H1 (cell line): ENCODE measurements at regions not wholly inside any gene's neighbourhood (a gene's known extent, or its start where the extent isn't known, plus 50 kb on each side); places are given as distances from the start of the nearest gene placed in this dataset.

Experiments used
- CTCF ChIA-PET: fragments of 300-600 bp; sonication (Branson Sonifier 250); formaldehyde crosslinking; loops from one replicate; lab custom pipeline; 2021; ENCODE audit not compliant: partially characterized antibody; lab: Charles Lee
- POLR2A ChIA-PET: fragments of 300-600 bp; sonication (Branson Sonifier 250); formaldehyde crosslinking; loops from one replicate; lab custom pipeline; 2021; ENCODE audit warnings: inconsistent platforms; ENCODE audit not compliant: partially characterized antibody; lab: Charles Lee
- DNase-seq, 2 experiments: peaks; one replicate each; pipeline versions ENCODE4 v3.0.0 to v3.0.0-alpha.2; 2010 to 2022; ENCODE audit warnings: low spot score in 2 of 2, low read depth in 1 of 2, mixed read lengths in 1 of 2
- FAIRE-seq: peaks from 2 replicates; lab custom pipeline; 2011; peaks lifted over from hg19 to GRCh38; lab: Jason Lieb, UNC
- H2AFZ ChIP-seq: 2 replicates; pipeline ENCODE4 v1.8.1; 2012; ENCODE audit warnings: low read length, inconsistent platforms
- H2AK5ac ChIP-seq: 2 replicates; pipeline ENCODE4 v1.6.1; 2013; ENCODE audit warnings: low read depth, low read length
- H2BK120ac ChIP-seq: replicated peaks from 2 replicates; pipeline ENCODE3; 2013; ENCODE audit warnings: low read depth, low read length, inconsistent platforms
- H2BK12ac ChIP-seq: 2 replicates; pipeline ENCODE4 v1.6.1; 2013; ENCODE audit warnings: low read depth, low read length
- H2BK15ac ChIP-seq: 2 replicates; pipeline ENCODE4 v1.6.1; 2013; ENCODE audit warnings: low read length
- H2BK20ac ChIP-seq: 2 replicates; pipeline ENCODE4 v1.6.1; 2013; ENCODE audit warnings: low read length
- H2BK5ac ChIP-seq: 2 replicates; pipeline ENCODE4 v1.6.1; 2013; ENCODE audit warnings: low read depth, low read length
- H3K14ac ChIP-seq: 2 replicates; pipeline ENCODE4 v1.6.1; 2013; ENCODE audit warnings: inconsistent platforms; ENCODE audit not compliant: insufficient read length
- H3K18ac ChIP-seq: 2 replicates; pipeline ENCODE4 v1.6.1; 2013; ENCODE audit warnings: low read length; ENCODE audit errors: extremely low read depth
- H3K23ac ChIP-seq: 2 replicates; pipeline ENCODE4 v1.6.1; 2013; ENCODE audit warnings: inconsistent platforms; ENCODE audit not compliant: insufficient read length
- H3K23me2 ChIP-seq: 2 replicates; pipeline ENCODE4 v1.6.1; 2013; ENCODE audit warnings: low read depth, low read length
- H3K27ac ChIP-seq: 2 replicates; pipeline ENCODE4 v1.6.1; 2011; ENCODE audit warnings: low read depth, low read length, inconsistent platforms
- H3K27me3 ChIP-seq, 4 experiments: replicated peaks in 1 of 4; 1 replicate in 1 of 4; 2 replicates in 3 of 4; pipeline versions ENCODE4 v1.6.1 to v1.8.1; 2011 to 2013; ENCODE audit warnings: low read length in 3 of 4, mild to moderate bottlenecking in 3 of 4, inconsistent platforms in 2 of 4, mixed read lengths in 2 of 4, moderate library complexity in 1 of 4; ENCODE audit not compliant: control insufficient read depth in 3 of 4, insufficient read depth in 3 of 4; ENCODE audit errors: extremely low read depth in 1 of 4
- H3K36me3 ChIP-seq, 4 experiments: 2 replicates each; pipeline versions ENCODE4 v1.6.1 to v1.8.1; 2011 to 2013; ENCODE audit warnings: mild to moderate bottlenecking in 4 of 4, low read length in 3 of 4, moderate library complexity in 2 of 4, control low read depth in 1 of 4, inconsistent platforms in 1 of 4; ENCODE audit not compliant: insufficient read depth in 4 of 4, control insufficient read depth in 2 of 4
- H3K4ac ChIP-seq: replicated peaks from 2 replicates; pipeline ENCODE3; 2013; ENCODE audit warnings: low read length, low read depth, mixed read lengths, inconsistent platforms; ENCODE audit not compliant: insufficient read length
- H3K4me1 ChIP-seq, 4 experiments: replicated peaks in 1 of 4; 1 replicate in 1 of 4; 2 replicates in 3 of 4; pipeline versions ENCODE4 v1.6.1 to v1.8.1; 2011 to 2013; ENCODE audit warnings: low read length in 3 of 4, inconsistent platforms in 2 of 4, mixed read lengths in 1 of 4; ENCODE audit not compliant: insufficient read depth in 4 of 4, control insufficient read depth in 3 of 4
- H3K4me2 ChIP-seq, 2 experiments: 2 replicates each; pipeline versions ENCODE4 v1.6.1 to v1.8.1; 2011 to 2013; ENCODE audit warnings: low read depth in 2 of 2, low read length in 2 of 2, control low read depth in 1 of 2, inconsistent platforms in 1 of 2, mild to moderate bottlenecking in 1 of 2; ENCODE audit not compliant: insufficient read depth in 1 of 2
- H3K4me3 ChIP-seq, 4 experiments: fragments of 200-600, 300-600 bp in 1 of 4; sonication (generic), shearing (Covaris generic), sonication (Bioruptor Twin) in 1 of 4; 2 replicates each; pipeline versions ENCODE4 v1.5.1 to v1.8.1; 2011 to 2016; ENCODE audit warnings: low read length in 4 of 4, low read depth in 3 of 4, control low read depth in 2 of 4, inconsistent platforms in 2 of 4, mild to moderate bottlenecking in 2 of 4, mixed read lengths in 1 of 4, moderate library complexity in 1 of 4; ENCODE audit not compliant: insufficient read depth in 2 of 4; ENCODE audit errors: extremely low read depth in 1 of 4
- H3K56ac ChIP-seq: replicated peaks from 2 replicates; pipeline ENCODE3; 2013; ENCODE audit warnings: low read depth, mild to moderate bottlenecking, mixed read lengths, low read length, inconsistent platforms; ENCODE audit not compliant: insufficient read length
- H3K79me1 ChIP-seq: 2 replicates; pipeline ENCODE4 v1.6.1; 2013; ENCODE audit warnings: low read depth, low read length, control low read depth
- H3K79me2 ChIP-seq, 2 experiments: 2 replicates each; pipeline versions ENCODE4 v1.6.1 to v1.8.1; 2012 to 2013; ENCODE audit warnings: low read length in 2 of 2, mild to moderate bottlenecking in 2 of 2, inconsistent platforms in 1 of 2; ENCODE audit not compliant: insufficient read depth in 2 of 2, control insufficient read depth in 1 of 2
- H3K9ac ChIP-seq, 4 experiments: replicated peaks in 1 of 4; 1 replicate in 1 of 4; 2 replicates in 3 of 4; pipeline versions ENCODE4 v1.6.1 to v1.8.1; 2011 to 2013; ENCODE audit warnings: low read depth in 3 of 4, low read length in 3 of 4, control low read depth in 2 of 4, mild to moderate bottlenecking in 2 of 4, moderate library complexity in 2 of 4, inconsistent platforms in 1 of 4; ENCODE audit errors: extremely low read depth in 1 of 4
- H3K9me3 ChIP-seq, 2 experiments: 2 replicates each; pipeline versions ENCODE4 v1.6.1 to v1.8.1; 2012 to 2013; ENCODE audit warnings: mild to moderate bottlenecking in 2 of 2, moderate library complexity in 2 of 2, control low read depth in 1 of 2, inconsistent platforms in 1 of 2, low read depth in 1 of 2, low read length in 1 of 2, mixed read lengths in 1 of 2; ENCODE audit not compliant: insufficient read depth in 2 of 2
- H4K20me1 ChIP-seq, 2 experiments: replicated peaks in 1 of 2; 2 replicates each; pipeline versions ENCODE3 to v1.8.1; 2011 to 2013; ENCODE audit warnings: inconsistent platforms in 2 of 2, low read length in 2 of 2, mild to moderate bottlenecking in 1 of 2; ENCODE audit not compliant: insufficient read depth in 2 of 2, control insufficient read depth in 1 of 2
- H4K5ac ChIP-seq: 2 replicates; pipeline ENCODE4 v1.6.1; 2013; ENCODE audit warnings: low read length, low read depth, mixed read lengths, inconsistent platforms; ENCODE audit not compliant: insufficient read length
- H4K8ac ChIP-seq: 2 replicates; pipeline ENCODE4 v1.8.0; 2013; ENCODE audit warnings: mild to moderate bottlenecking, moderate library complexity, low read length, inconsistent platforms; ENCODE audit not compliant: insufficient read depth; ENCODE audit errors: extremely low read depth
- H4K91ac ChIP-seq: replicated peaks from 2 replicates; pipeline ENCODE3; 2013; ENCODE audit warnings: low read length, mixed read lengths, inconsistent platforms; ENCODE audit not compliant: insufficient read length
- CREB1 ChIP-seq: IDR thresholded peaks from 2 replicates; pipeline ENCODE4 v1.6.1; 2012; ENCODE audit warnings: inconsistent platforms
- EP300 ChIP-seq, 2 experiments: IDR thresholded peaks; 1 replicate in 1 of 2; 2 replicates in 1 of 2; pipeline ENCODE4 v1.6.1; 2011 to 2012; ENCODE audit warnings: low read depth in 2 of 2, low read length in 2 of 2, mild to moderate bottlenecking in 2 of 2, borderline replicate concordance in 1 of 2, inconsistent platforms in 1 of 2, moderate library complexity in 1 of 2
- GABPA ChIP-seq: IDR thresholded peaks from 2 replicates; pipeline ENCODE4 v1.6.1; 2011; ENCODE audit warnings: mild to moderate bottlenecking, low read length, moderate library complexity, borderline replicate concordance; ENCODE audit not compliant: insufficient read depth
- MAX ChIP-seq: IDR thresholded peaks from 2 replicates; pipeline ENCODE4 v1.6.1; 2012; ENCODE audit warnings: inconsistent platforms
- NANOG ChIP-seq: IDR thresholded peaks from 2 replicates; pipeline ENCODE4 v1.6.1; 2011; ENCODE audit warnings: low read length, low read depth, mild to moderate bottlenecking, inconsistent platforms; ENCODE audit not compliant: insufficient read depth, poor library complexity, severe bottlenecking
- POU5F1 ChIP-seq: IDR thresholded peaks from 2 replicates; pipeline ENCODE4 v1.6.1; 2011; ENCODE audit warnings: low read depth, mild to moderate bottlenecking, low read length, moderate library complexity
- SIN3A ChIP-seq, 2 experiments: IDR thresholded peaks in 1 of 2; conservative IDR thresholded peaks in 1 of 2; 2 replicates each; pipeline ENCODE4 v1.6.1; 2011 to 2012; ENCODE audit warnings: low read length in 2 of 2, improper control_type of control experiment in 1 of 2, low read depth in 1 of 2, mild to moderate bottlenecking in 1 of 2
- SIX5 ChIP-seq: IDR thresholded peaks from 2 replicates; pipeline ENCODE4 v1.6.1; 2011; ENCODE audit warnings: mild to moderate bottlenecking, low read depth, low read length
- SP2 ChIP-seq: IDR thresholded peaks from 2 replicates; pipeline ENCODE4 v1.6.1; 2012; ENCODE audit warnings: mild to moderate bottlenecking, low read length, inconsistent platforms
- SP4 ChIP-seq: IDR thresholded peaks from 2 replicates; pipeline ENCODE4 v1.6.1; 2012; ENCODE audit warnings: low read length, inconsistent platforms
- WGBS, 2 experiments: shearing (Covaris generic) in 1 of 2; methylation state at CpG; one replicate each; pipeline versions ENCODE4 v1.1.6 to v1.1.7; 2013 to 2015; ENCODE audit warnings: low lambda C conversion rate in 2 of 2, mixed read lengths in 2 of 2, inconsistent platforms in 1 of 2, low coverage in 1 of 2, missing lambda C conversion rate in 1 of 2; ENCODE audit not compliant: insufficient replicate concordance in 2 of 2, insufficient coverage in 1 of 2, insufficient read length in 1 of 2; ENCODE audit errors: extremely low coverage in 1 of 2, missing lambda C conversion rate in 1 of 2; 5-methylcytosine and 5-hydroxymethylcytosine counted together

GRCh38 chr6:121837545-121838229 lies 402.2 kb downstream of the GJA1 start:
- no peak overlapping the region for H3K18ac ChIP-seq
- POLR2A ChIA-PET: no interaction called here
- no peaks in the 10 kb centered on the region for H3K27me3 ChIP-seq
- H3K79me2 ChIP-seq: no peaks in the 10 kb centered on the region
- no peak overlapping the region for H3K23ac ChIP-seq
- no peak overlapping the region for H2BK5ac ChIP-seq
- H2AFZ ChIP-seq: no peak overlapping the region
- H2BK15ac ChIP-seq: no peak overlapping the region
- H3K23me2 ChIP-seq: no peaks in the 10 kb centered on the region
- no peaks in the 10 kb centered on the region for H3K9me3 ChIP-seq
- H2AK5ac ChIP-seq: no peak overlapping the region
- no peak overlapping the region for H2BK120ac ChIP-seq
- H3K9ac ChIP-seq: no peak overlapping the region
- H4K8ac ChIP-seq: no peak overlapping the region
- H3K4me2 ChIP-seq: no peak overlapping the region
- H3K4me1 ChIP-seq: no peaks in the 10 kb centered on the region
- FAIRE-seq: no peak
- H2BK20ac ChIP-seq: no peak overlapping the region
- H4K20me1 ChIP-seq: no peaks in the 10 kb centered on the region
- H3K36me3 ChIP-seq: no peaks in the 10 kb centered on the region
- TF ChIP-seq POU5F1 (no peak), GABPA (no peak), MAX (no peak), SIX5 (no peak), SP2 (no peak), EP300 (IDR thresholded peaks at IDR 0.05; ENCODE audit: borderline replicate concordance in 1 of 2, low read depth in 2 of 2, low read length in 2 of 2) (no peak), CREB1 (no peak), NANOG (no peak), SP4 (no peak), SIN3A (conservative IDR thresholded peaks at IDR 0.05 in 1 of 2, IDR thresholded peaks at IDR 0.05 in 1 of 2; ENCODE audit: low read depth in 1 of 2, low read length in 2 of 2) (no peak)
- TF ChIP-seq, all 59 proteins: peak for 0
- Histone ChIP-seq H3K79me1 (no peaks in the 10 kb centered on the region), H3K56ac (no peak overlapping the region), H3K14ac (no peak overlapping the region), H2BK12ac (no peak overlapping the region), H4K5ac (no peak overlapping the region), H3K27ac (no peak overlapping the region), H3K4ac (no peak overlapping the region), H3K4me3 (no peak overlapping the region), H4K91ac (no peak overlapping the region)
- WGBS, 2 experiments: 92% methylated on average over 4 of the region's 4 CpGs; no CpG with 5 or more reads in 1 of the 2 experiments
- CTCF ChIA-PET: interaction anchor here (0.6 kb wide), 1 partner anchor 400 kb away, joined by 3 read pairs; no protein-coding TSS in a partner anchor
- no peak for DNase-seq
